Activated naive CD8-positive, alpha-beta T cell treated with anti-CD3 and anti-CD28 coated beads, Interleukin-2, amount 10 ng/mL, durations not matched to agents 7 days and 5 days (primary cell): ENCODE measurements at regions not wholly inside any gene's neighbourhood (a gene's known extent, or its start where the extent isn't known, plus 50 kb on each side); places are given as distances from the start of the nearest gene placed in this dataset.

Experiments
- ATAC-seq: fragments of 150-1000 bp; cut with Tn5 transposase; one replicate; pipeline ENCODE4 v1.10.0; 2021; ENCODE audit warnings: low read depth, moderate library complexity
- POLR2A ChIA-PET: fragments of 350-600 bp; sonication (Branson Sonifier 250); formaldehyde crosslinking; loops from one replicate; lab custom pipeline; 2021; ENCODE audit warnings: antibody characterized with exemption; lab: Charles Lee
- DNase-seq: peaks from one replicate; pipeline ENCODE4 v3.0.0; 2021
- H3K27ac Mint-ChIP-seq: one replicate; pipeline ENCODE4 v1.8.0; 2022; ENCODE audit warnings: mild to moderate bottlenecking, mixed read lengths
- H3K27me3 Mint-ChIP-seq: one replicate; pipeline ENCODE4 v1.8.0; 2022; ENCODE audit warnings: mild to moderate bottlenecking, moderate library complexity, mixed read lengths
- H3K36me3 Mint-ChIP-seq: one replicate; pipeline ENCODE4 v1.8.0; 2021; ENCODE audit warnings: mild to moderate bottlenecking, mixed read lengths
- H3K4me1 Mint-ChIP-seq: one replicate; pipeline ENCODE4 v1.8.0; 2021; ENCODE audit warnings: mixed read lengths
- H3K4me3 Mint-ChIP-seq: one replicate; pipeline ENCODE4 v1.8.0; 2022; ENCODE audit warnings: mild to moderate bottlenecking, moderate library complexity, mixed read lengths
- H3K9me3 Mint-ChIP-seq: one replicate; pipeline ENCODE4 v1.8.0; 2021; ENCODE audit warnings: mixed read lengths

DNA sequence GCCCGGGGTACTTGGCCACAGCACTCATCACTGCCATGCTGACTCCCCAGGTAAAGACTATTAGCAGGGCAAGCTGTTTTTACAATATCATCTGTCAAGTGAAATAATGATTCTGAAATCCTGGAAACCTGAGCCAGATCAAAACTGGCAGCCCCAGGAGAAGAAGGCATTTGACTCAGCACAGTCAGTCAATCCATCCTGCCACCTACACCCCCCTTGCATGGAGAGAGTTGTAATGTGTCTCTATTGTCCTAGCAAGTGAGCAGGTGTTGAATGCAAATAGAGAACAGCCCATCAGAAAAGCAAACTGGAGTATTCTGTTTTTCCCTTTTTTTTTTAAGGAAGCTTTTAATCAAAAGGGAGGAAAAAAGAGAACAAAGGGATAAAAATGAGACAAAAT, 291.2 kb downstream of the BRINP1 start:
- no peak overlapping the region for H3K4me3 Mint-ChIP-seq
- H3K36me3 Mint-ChIP-seq: no peaks in the 10 kb centered on the region
- ATAC-seq (no peak), DNase-seq (no peak)
- peaks cover 3% of the 10 kb centered on the region for H3K4me1 Mint-ChIP-seq
- H3K27ac Mint-ChIP-seq: no peak overlapping the region
- H3K9me3 Mint-ChIP-seq: no peaks in the 10 kb centered on the region
- POLR2A ChIA-PET: no interaction called here
- no peaks in the 10 kb centered on the region for H3K27me3 Mint-ChIP-seq

GRCh38 chr9:119083673-119084072, 285.6 kb downstream of the BRINP1 start:
- Mint-ChIP-seq H3K27ac (no peak overlapping the region), H3K4me1 (no peaks in the 10 kb centered on the region), H3K36me3 (no peaks in the 10 kb centered on the region), H3K9me3 (peaks cover 3% of the 10 kb centered on the region), H3K4me3 (no peak overlapping the region), H3K27me3 (no peaks in the 10 kb centered on the region)
- ATAC-seq (no peak), DNase-seq (no peak)
- POLR2A ChIA-PET: no interaction called here

DNA sequence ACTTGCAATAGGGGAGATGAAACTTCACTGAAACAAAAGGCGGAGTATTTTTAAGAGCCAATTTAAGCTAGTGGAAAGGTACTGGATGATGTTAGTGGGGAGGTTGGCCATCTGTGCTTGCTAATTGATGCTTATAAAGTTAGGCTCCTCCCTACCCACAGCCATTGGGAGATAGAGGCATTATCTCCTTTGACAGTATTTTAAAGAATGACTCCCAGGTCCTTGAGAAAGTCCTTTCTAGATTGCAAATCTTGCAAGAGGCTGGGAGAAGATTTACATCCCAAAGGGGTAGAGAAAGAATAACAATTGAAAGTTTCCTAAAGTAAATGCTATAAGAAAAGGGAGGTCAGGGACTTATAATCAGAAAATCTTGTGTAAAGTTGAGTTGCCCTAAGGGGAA, 282.6 kb downstream of the BRINP1 start:
- Mint-ChIP-seq H3K27me3 (no peaks in the 10 kb centered on the region), H3K36me3 (no peaks in the 10 kb centered on the region), H3K9me3 (peaks cover 3% of the 10 kb centered on the region), H3K4me3 (no peak overlapping the region), H3K27ac (no peak overlapping the region), H3K4me1 (no peaks in the 10 kb centered on the region)
- POLR2A ChIA-PET: no interaction called here
- DNase-seq (no peak), ATAC-seq (no peak)

DNA sequence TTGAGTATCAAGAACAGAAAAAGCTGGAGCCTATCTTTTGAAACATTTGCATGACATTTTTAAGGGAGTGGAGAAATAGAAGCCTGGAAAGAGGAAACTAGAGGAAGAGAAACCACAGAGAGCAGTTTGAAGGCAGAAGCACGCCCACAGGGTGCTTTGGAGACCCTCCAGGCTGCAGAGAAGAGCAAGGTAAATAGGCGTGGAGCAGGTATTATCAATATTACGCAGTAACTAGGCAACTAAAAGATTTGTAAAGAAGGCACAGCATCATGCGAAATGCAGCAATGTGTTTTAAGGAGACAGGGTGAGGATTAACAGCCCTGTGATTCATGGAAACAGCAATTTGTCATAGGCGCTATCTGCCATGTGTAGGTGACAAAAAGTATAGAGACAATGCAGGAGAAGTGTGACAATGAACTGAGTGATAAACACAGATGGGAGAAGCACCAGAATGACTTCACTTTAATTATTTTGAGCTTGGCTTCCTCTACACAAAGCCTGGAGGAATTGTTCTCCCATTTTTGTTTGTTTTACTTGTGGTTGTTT, 281.2 kb downstream of the BRINP1 start:
- H3K27ac Mint-ChIP-seq: no peak overlapping the region
- no peak for DNase-seq
- ATAC-seq: no peak
- no peaks in the 10 kb centered on the region for H3K36me3 Mint-ChIP-seq
- POLR2A ChIA-PET: no interaction called here
- no peaks in the 10 kb centered on the region for H3K27me3 Mint-ChIP-seq
- no peaks in the 10 kb centered on the region for H3K4me1 Mint-ChIP-seq
- H3K9me3 Mint-ChIP-seq: peaks cover 3% of the 10 kb centered on the region
- no peak overlapping the region for H3K4me3 Mint-ChIP-seq

DNA sequence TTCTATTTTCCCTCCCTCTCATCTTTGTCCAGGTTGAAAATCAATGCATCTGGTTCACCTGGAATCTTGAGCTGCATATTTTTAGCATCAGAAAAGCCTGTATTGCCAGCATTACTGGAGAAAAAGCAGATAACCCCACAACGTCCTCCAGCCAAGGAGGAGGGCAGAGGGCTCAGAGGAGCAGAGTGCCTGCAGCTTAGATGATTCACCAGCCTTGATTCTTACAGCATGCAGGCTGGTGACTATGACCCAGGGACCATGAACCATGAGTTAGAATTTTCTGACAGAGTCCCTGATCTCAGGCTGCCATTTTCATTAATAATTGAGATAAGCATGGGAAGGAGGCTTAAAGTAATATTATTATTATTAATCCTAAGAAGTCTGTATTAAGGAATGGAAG, 278.2 kb downstream of the BRINP1 start:
- Mint-ChIP-seq H3K9me3 (peaks cover 2% of the 10 kb centered on the region), H3K4me3 (no peak overlapping the region), H3K4me1 (no peaks in the 10 kb centered on the region), H3K27ac (no peak overlapping the region), H3K27me3 (no peaks in the 10 kb centered on the region), H3K36me3 (no peaks in the 10 kb centered on the region)
- ATAC-seq: no peak
- POLR2A ChIA-PET: no interaction called here
- no peak for DNase-seq

GRCh38 chr9:119092125-119092524, 277.1 kb downstream of the BRINP1 start:
- Mint-ChIP-seq H3K27ac (no peak overlapping the region), H3K4me3 (no peak overlapping the region), H3K9me3 (peaks cover 2% of the 10 kb centered on the region), H3K27me3 (no peaks in the 10 kb centered on the region), H3K36me3 (no peaks in the 10 kb centered on the region), H3K4me1 (no peaks in the 10 kb centered on the region)
- ATAC-seq: no peak
- POLR2A ChIA-PET: no interaction called here
- no peak for DNase-seq

GRCh38 chr9:119094086-119094485, 275.1 kb downstream of the BRINP1 start:
- Mint-ChIP-seq H3K4me1 (no peaks in the 10 kb centered on the region), H3K36me3 (no peaks in the 10 kb centered on the region), H3K4me3 (no peak overlapping the region), H3K27ac (no peak overlapping the region), H3K9me3 (peaks cover 2% of the 10 kb centered on the region), H3K27me3 (no peaks in the 10 kb centered on the region)
- DNase-seq (no peak), ATAC-seq (no peak)
- POLR2A ChIA-PET: no interaction called here

- POLR2A ChIA-PET: no interaction called here
- H3K4me3 Mint-ChIP-seq: no peak overlapping the region
- H3K4me1 Mint-ChIP-seq: no peaks in the 10 kb centered on the region
- ATAC-seq (no peak), DNase-seq (no peak)
- H3K36me3 Mint-ChIP-seq: no peaks in the 10 kb centered on the region
- H3K27me3 Mint-ChIP-seq: no peaks in the 10 kb centered on the region
- H3K9me3 Mint-ChIP-seq: peaks cover 2% of the 10 kb centered on the region
- no peak overlapping the region for H3K27ac Mint-ChIP-seq
Measured at GRCh38 chr9:119095072-119095471, 274.2 kb downstream of the BRINP1 start.

DNA sequence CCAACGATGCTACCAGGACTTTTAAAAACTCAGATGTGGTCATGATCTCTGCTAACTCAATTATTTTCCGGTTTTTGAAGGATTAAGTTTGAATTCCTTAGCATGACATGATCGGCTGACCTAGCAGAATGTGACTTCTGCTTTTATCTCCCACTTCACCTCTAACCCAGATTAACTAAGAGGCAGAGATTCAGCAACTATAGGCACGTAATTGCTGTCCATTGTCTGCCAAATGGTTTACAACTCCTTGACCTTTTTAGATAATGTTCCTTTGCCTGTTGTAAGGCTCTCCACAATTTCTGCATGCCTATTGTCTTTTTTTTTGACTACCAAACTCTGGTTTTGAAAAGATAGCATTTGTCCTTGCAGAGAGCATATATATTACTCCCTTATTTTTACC, 268.2 kb downstream of the BRINP1 start:
- no peak overlapping the region for H3K4me3 Mint-ChIP-seq
- no peak for ATAC-seq

DNA sequence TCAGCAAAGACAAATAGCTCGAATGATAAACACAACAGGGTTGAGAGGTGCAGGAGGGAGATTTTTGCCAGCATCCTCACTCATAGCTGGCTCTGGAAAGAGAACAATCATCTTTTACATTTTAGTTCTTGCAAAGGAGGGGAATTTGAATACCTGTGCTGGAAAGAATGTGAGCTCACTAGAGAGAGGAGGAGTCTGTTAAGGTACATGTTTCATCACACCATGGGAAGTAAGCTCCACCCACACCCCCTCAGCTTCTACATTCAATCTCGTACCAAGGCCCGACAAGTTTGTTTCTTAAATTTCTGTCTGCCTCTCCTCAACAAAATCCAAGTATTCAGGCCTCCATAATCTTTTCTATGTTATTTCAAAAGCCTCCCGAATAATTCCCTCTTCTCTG, 254.6 kb downstream of the BRINP1 start:
- ATAC-seq (no peak), DNase-seq (no peak)
- no peaks in the 10 kb centered on the region for H3K27me3 Mint-ChIP-seq
- peaks cover 3% of the 10 kb centered on the region for H3K9me3 Mint-ChIP-seq
- no peak overlapping the region for H3K27ac Mint-ChIP-seq
- no peaks in the 10 kb centered on the region for H3K4me1 Mint-ChIP-seq
- no peaks in the 10 kb centered on the region for H3K36me3 Mint-ChIP-seq
- H3K4me3 Mint-ChIP-seq: no peak overlapping the region
- POLR2A ChIA-PET: no interaction called here

More for the DNA sequence above, 268.2 kb downstream of the BRINP1 start:
- no peaks in the 10 kb centered on the region for H3K4me1 Mint-ChIP-seq
- no peak overlapping the region for H3K27ac Mint-ChIP-seq
- H3K9me3 Mint-ChIP-seq: no peaks in the 10 kb centered on the region
- POLR2A ChIA-PET: no interaction called here
- H3K27me3 Mint-ChIP-seq: no peaks in the 10 kb centered on the region
- H3K36me3 Mint-ChIP-seq: no peaks in the 10 kb centered on the region
- DNase-seq: no peak
